ENCODE measurements at regions not wholly inside any gene's neighbourhood (a gene's known extent, or its start where the extent isn't known, plus 50 kb on each side); places are given as distances from the start of the nearest gene placed in this dataset.

DNA sequence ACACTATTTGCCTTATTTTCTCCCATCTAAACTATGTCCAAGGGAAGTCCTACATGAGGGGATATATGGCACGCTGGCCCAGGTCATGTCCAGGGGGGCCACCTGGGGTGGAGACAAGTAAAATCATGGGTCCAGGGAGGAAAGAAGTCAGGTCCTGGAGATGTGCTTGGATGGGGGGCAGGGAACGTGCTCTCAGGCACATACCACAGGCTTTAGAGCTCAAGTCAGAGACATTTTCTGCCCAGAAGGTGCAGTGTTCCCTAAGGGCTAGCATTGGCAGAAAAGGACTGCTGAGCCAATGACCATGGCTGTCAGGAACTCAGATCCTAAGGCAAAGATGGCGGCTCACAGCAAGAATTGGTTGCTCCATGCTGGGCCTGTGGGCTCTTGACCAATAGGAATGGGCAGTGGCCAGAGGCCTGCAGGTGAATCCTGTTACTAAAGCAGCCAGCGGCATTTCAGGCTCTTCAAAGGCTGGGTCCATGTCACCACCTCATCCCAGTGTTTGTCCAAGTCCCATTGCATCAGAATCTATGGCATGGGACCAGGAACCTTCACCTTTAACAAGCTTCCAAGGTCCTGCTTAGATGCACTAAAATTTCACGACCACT, 175.0 kb downstream of the RPLP1 start:
- no peak for DNase-seq

GRCh38 chr15:69628256-69629093, 175.9 kb downstream of the RPLP1 start:
- DNase-seq = no peak

- no peak for DNase-seq
Measured at GRCh38 chr15:69629631-69630161, 177.1 kb downstream of the RPLP1 start.

DNA sequence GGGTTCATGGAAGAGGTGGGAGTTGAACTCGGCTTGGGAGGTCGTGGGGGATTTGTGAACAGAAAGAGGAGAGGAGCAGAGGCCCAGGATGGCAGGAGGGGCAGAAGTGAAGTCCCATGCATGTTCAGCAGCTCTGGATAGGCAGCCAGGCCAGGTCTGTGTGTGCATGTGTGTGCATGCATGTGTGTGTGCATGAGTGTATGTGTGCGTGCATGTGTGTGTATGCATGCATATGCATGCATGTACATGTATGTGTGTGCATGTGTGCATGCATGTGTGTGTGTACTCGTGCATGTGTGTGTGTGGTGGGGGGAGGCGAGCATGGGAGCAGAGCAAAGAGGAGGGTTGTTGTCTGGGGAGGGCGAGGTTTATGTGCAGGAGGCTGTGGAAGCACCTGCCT, 178.4 kb downstream of the RPLP1 start:
- no peak for DNase-seq

DNA sequence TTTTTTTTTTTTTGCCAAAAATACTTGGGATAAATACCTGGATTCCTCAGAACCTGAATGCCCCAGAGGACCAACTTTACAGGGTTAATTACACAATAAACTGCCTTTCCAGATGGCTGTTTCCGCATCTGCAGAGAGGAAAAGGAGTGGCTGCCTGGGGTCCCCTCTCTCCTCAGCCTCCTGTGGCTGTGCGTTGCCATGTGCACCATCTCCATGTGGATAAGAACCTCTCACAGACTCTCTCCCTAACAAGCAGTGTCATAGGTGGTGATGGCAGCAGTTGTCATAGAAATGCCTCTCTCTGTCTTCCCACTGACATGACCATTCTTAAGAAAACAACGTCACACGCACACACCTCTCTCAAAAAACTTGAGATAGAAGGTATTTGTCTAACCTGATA, 179.4 kb downstream of the RPLP1 start:
- no peak for DNase-seq

DNA sequence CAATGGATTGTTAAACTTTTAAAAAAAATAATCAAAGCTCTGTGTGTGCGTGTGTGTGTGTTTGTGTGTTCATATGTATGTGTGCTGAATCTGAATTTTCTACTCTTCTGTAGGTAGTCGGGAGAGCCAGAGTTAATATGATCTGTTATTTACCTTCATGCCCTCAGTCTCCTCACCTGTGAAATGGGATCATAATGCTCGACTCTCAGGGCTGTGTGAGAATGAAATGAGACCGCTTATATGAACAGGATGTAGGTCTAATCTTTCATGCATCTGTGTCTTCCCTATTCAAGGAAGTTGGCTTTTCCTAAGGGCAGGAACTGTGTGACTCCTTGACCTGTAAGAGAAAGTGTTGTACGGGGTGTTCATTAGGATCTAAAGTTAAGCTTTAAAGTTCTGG, 182.2 kb downstream of the RPLP1 start:
- DNase-seq = no peak

GRCh38 chr15:69636169-69636915, 183.7 kb downstream of the RPLP1 start:
- DNase-seq = no peak

GRCh38 chr15:69637818-69638217, 185.2 kb downstream of the RPLP1 start:
- DNase-seq = no peak

- DNase-seq = no peak
Measured at GRCh38 chr15:69643476-69643875, 190.9 kb downstream of the RPLP1 start.

- no peak for DNase-seq
Measured at GRCh38 chr15:69643971-69644370, 191.4 kb downstream of the RPLP1 start.

DNA sequence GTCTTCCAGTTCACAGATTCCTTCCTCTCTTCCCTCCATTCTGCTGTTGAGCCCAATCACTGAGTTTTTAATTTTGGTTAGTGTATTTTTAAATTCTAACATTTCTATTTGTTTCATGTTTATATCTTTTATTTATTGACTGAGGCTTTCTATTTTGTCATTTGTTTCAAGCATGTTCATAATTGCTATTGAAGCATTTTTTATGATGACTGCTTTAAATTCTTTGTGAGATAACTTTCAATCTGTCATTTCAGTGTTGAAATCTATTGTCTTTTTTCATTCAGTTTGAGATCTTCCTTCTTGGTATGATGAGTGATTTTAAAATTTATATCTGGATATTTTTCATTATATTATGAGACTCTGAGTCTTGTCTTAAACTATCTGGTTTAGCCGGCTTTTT, 192.3 kb downstream of the RPLP1 start:
- no peak for DNase-seq

GRCh38 chr15:69647142-69647513, 194.5 kb downstream of the RPLP1 start:
- DNase-seq = no peak

- peak in 1 of 3 donors; percentile 44 for DNase-seq
Measured at GRCh38 chr15:69648212-69648611, 195.6 kb downstream of the RPLP1 start.

DNA sequence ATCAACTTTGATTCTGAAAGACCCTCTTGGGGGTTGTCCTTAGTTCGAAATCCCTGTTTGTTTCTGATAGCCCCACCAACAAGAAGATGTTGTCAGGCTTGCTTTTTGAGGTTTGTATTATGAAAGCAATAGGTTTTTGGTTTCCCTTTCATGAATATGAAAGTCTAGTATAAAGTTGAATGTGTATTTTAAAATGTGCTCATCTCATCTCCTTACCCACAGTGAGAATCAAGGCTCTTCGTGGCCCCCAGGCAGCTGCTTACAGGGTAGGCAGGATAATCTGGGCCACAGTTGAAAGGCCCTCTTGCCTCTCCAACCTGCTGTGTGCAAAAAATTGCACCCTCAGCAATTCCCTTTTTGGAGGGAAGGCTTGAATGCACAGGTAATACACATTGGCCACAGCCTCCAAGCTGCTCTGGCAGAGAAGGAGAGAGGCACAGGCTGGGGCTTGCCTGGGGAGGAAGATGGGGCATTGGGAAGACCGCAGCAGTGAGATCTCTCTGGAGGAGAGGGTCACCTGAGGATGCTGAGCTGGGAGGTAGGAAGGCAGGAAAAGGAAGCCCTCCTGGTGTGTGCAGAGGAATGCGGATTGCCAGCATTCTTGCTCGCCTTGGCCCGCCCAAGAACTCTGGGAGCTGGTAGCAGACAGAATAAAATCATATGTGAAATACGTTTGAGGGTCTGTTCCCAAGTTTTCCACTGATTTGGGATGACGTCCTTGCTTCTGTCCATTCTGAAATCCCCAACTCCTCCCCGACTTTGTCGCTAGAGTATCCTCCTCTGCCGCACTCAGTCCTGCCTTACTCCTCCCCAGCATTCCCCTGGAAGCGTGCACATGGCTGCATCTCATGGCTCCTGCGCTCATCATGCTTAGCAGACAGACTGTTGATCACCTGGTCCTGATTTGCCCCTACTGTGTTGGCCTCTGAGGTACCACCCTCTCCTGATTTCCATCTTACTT, 196.4 kb downstream of the RPLP1 start:
- no peak for DNase-seq

DNA sequence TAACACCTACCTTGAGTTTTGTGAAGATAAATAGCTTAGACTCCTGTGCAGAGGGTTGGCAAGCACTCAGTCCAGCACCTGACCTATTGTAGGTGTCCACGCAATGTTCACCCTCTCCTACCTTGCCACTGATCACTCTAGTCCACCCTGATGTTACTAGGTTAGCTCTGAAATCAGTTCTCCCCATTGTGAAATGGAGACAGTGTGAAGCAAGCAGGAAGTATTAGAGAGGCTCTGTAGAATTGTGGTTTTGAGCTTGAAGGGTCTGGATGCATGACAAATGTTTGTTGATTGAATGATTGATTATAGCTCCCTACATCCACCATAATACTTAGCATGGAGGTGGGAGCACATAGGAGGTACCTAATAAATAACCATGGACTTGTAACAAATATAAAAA, 199.7 kb downstream of the RPLP1 start:
- DNase-seq = no peak

DNA sequence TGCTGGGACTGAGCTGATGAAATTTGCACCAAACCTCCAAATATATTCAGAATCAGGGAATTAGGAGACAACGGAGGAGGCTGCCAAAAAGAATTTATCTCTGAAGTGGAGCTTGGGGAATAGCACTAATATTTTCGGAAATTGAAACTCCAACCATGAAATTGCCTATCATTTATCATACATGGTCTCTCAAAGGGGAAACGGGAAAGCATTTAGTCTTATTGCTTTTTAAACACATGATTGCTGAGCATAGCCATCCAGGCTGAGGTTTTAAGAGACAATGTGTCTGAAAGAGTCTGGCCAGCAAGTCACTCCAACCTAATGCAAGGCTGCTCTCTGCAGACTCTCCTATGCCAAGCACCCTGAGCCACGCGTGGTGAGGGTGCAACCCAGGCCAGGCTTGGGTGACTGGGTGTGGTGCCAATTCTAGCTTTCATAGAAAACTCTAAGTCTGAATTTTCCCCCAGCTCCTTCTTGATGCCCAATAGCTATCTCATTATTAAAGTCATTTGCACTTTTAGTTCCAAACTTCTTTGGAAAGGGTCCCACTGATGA, 200.2 kb downstream of the RPLP1 start:
- no peak for DNase-seq

DNA sequence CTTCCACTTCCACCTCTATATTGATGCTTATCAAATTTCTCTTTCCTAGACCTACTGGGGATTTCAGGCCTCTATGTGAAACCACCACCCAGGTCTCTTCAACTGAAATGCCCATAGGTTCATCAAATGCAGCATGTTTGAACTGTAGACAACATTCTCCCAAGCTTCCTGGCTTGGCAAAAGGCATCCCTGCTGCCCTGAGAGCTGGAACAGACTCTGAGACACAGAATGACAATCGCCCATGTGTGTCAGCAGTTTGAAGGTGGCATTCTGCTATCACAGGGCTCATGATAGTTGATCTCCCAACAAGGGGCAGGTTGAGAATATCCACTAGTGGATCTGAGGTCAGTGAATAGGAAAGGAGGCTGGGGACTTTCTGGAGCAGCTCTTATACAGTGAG, 200.7 kb downstream of the RPLP1 start:
- DNase-seq = no peak

GRCh38 chr15:69653846-69654245, 201.2 kb downstream of the RPLP1 start:
- DNase-seq = no peak

GRCh38 chr15:69656271-69657030, 203.8 kb downstream of the RPLP1 start:
- DNase-seq = no peak

GRCh38 chr15:69657626-69658025, 205.0 kb downstream of the RPLP1 start:
- no peak for DNase-seq
